ENCODE measurements at regions not wholly inside any gene's neighbourhood (a gene's known extent, or its start where the extent isn't known, plus 50 kb on each side); places are given as distances from the start of the nearest gene placed in this dataset.
"Not testable (repeated sequence)": the region's sequence is repeated elsewhere in the genome, so short reads cannot be mapped to it uniquely, and the experiment has no call there.

DNA sequence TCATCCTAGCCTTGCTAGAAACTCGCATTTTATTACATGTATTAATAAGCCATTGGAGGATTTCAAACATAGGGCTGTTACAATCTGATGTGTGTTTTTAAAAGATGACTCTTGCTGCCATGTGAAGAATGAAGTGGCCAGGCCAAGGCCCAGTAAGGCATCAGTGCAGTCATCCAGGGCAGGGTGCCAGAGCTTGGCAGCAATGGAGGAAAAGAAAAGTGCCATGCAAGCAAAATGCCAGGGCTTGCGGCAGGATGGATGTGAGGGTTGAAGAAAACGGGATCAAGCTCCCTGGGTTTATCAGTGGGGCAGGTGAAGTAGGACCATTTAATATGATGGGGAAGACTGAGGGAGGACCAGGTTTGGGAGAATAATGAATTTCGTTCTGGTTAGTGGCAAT is 183.6 kb downstream of the MINAR1 start:
- H3K27ac ChIP-seq: no peak overlapping the region
- DNase-seq: no peak
- H3K9ac ChIP-seq (ENCODE audit: low read depth in 2 of 2, low read length in 2 of 2): no peak overlapping the region
- intact Hi-C loops (cut with DNase I): no loop called here
- H3K4me1 ChIP-seq: no peaks in the 10 kb centered on the region
- no peaks in the 10 kb centered on the region for H3K36me3 ChIP-seq
- H3K4me3 ChIP-seq: no peak overlapping the region
- TF ChIP-seq, protein P1, sequence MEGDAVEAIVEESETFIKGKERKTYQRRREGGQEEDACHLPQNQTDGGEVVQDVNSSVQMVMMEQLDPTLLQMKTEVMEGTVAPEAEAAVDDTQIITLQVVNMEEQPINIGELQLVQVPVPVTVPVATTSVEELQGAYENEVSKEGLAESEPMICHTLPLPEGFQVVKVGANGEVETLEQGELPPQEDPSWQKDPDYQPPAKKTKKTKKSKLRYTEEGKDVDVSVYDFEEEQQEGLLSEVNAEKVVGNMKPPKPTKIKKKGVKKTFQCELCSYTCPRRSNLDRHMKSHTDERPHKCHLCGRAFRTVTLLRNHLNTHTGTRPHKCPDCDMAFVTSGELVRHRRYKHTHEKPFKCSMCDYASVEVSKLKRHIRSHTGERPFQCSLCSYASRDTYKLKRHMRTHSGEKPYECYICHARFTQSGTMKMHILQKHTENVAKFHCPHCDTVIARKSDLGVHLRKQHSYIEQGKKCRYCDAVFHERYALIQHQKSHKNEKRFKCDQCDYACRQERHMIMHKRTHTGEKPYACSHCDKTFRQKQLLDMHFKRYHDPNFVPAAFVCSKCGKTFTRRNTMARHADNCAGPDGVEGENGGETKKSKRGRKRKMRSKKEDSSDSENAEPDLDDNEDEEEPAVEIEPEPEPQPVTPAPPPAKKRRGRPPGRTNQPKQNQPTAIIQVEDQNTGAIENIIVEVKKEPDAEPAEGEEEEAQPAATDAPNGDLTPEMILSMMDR (IDR thresholded peaks at IDR 0.05): no peak
- no peaks in the 10 kb centered on the region for H3K27me3 ChIP-seq
- no peaks in the 10 kb centered on the region for H3K9me3 ChIP-seq

DNA sequence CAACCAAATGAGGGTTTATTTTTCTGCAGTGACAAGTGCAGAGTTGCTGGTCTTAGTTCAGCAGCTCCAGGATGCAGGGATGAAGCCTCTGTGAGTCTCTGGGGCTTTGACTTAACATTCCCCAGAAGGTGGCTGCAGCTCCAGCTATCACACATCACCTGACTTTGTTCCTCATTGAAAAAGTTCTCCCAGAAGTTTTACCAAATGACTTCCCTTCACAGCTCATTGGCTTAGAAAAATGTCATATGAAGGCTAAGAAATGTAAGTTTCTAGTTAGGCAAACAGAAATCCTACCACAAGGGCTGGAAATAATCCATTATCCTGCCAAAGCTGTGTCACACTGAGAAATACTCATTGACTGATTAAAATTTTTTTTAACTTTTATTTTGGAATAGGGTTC is 184.9 kb downstream of the MINAR1 start:
- Histone ChIP-seq H3K27me3 (no peaks in the 10 kb centered on the region), H3K27ac (no peak overlapping the region), H3K4me3 (no peak overlapping the region), H3K9ac (ENCODE audit: low read depth in 2 of 2, low read length in 2 of 2) (no peak overlapping the region), H3K4me1 (no peaks in the 10 kb centered on the region), H3K9me3 (no peaks in the 10 kb centered on the region), H3K36me3 (no peaks in the 10 kb centered on the region)
- intact Hi-C loops (cut with DNase I): no loop called here
- no peak for DNase-seq
- TF ChIP-seq, protein P1 (IDR thresholded peaks at IDR 0.05): no peak

DNA sequence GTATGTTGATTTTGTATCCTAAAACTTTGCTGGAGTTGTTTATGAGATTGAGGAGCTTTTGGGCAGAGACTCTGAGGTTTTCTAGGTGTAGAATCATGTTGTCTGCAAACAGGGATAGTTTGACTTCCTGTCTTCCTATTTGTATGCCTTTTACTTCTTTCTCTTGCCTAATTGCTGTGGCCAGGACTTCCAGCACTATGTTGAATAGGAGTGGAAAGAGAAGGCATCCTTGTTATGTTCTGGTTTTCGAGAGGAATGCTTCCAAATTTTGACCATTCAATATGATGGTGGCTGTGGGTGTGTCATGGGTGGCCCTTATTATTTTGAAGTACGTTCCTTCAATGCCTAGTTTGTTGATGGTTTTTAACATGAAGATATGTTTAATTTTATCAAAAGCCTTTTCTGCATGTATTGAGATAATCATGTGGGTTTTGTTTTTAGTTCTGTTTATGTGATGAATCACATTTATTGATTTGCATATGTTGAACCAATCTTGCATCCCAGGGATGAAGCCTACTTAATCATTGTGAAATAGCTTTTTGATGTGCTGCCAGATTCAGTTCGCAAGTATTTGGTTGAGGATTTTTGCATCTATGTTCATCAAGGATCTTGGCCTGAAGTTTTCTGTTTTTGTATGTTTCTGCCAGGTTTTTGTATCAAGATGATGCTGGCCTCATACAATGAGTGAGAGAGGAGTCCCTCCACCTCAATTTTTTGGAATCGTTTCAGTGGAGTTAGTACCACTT is 188.1 kb downstream of the MINAR1 start:
- Histone ChIP-seq H3K9me3 (no peaks in the 10 kb centered on the region), H3K4me1 (no peaks in the 10 kb centered on the region), H3K27me3 (no peaks in the 10 kb centered on the region), H3K36me3 (no peaks in the 10 kb centered on the region), H3K9ac (ENCODE audit: low read depth in 2 of 2, low read length in 2 of 2) (no peak overlapping the region), H3K4me3 (no peak overlapping the region), H3K27ac (no peak overlapping the region)
- TF ChIP-seq, protein P1 (IDR thresholded peaks at IDR 0.05): no peak
- DNase-seq: no peak
- intact Hi-C loops (cut with DNase I): no loop called here

DNA sequence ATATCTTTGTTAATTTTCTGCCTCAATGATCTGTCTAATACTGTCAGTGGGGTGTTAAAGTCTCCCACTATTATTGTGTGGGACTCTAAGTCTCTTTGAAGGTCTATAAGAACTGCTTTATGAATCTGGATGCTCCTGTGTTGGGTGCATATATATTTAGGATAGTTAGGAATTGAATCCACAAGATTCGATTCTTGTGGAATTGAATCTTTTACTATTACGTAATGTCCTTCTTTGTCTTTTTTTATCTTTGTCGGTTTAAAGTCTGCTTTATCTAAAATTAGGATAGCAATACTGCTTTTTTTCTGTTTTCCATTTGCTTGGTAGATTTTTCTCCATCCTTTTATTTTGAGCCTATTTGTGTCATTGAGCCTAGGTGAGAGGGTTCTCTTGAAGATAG is 189.7 kb downstream of the MINAR1 start:
- H3K36me3 ChIP-seq; H3K27ac ChIP-seq; intact Hi-C loops (cut with DNase I); H3K9ac ChIP-seq (ENCODE audit: low read depth in 2 of 2, low read length in 2 of 2); H3K9me3 ChIP-seq; H3K4me1 ChIP-seq; H3K4me3 ChIP-seq; DNase-seq; H3K27me3 ChIP-seq: not testable (repeated sequence)

DNA sequence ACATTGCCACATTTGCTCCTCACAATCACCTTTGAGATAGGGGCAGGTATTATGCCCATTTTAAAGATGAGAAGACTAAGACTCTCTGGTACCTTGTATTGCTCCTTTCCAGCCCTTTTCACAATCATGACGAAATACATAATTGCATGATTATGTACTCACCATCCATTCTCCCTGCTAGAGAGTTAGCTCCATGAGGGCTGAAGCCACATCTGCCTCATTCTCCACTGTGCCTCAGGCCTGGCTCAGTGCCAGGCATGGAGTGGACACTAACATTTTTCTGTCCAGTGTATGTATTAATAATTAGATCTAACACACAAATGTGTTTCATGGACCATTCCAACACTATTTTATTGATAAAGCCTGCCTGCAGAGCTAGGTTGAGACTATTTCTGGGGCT is 191.4 kb downstream of the MINAR1 start:
- Histone ChIP-seq H3K4me3 (no peak overlapping the region), H3K27me3 (no peaks in the 10 kb centered on the region), H3K27ac (no peak overlapping the region), H3K9me3 (no peaks in the 10 kb centered on the region), H3K4me1 (no peaks in the 10 kb centered on the region), H3K36me3 (no peaks in the 10 kb centered on the region), H3K9ac (ENCODE audit: low read depth in 2 of 2, low read length in 2 of 2) (no peak overlapping the region)
- no peak for DNase-seq
- TF ChIP-seq, protein P1 (IDR thresholded peaks at IDR 0.05): no peak
- intact Hi-C loops (cut with DNase I): no loop called here

DNA sequence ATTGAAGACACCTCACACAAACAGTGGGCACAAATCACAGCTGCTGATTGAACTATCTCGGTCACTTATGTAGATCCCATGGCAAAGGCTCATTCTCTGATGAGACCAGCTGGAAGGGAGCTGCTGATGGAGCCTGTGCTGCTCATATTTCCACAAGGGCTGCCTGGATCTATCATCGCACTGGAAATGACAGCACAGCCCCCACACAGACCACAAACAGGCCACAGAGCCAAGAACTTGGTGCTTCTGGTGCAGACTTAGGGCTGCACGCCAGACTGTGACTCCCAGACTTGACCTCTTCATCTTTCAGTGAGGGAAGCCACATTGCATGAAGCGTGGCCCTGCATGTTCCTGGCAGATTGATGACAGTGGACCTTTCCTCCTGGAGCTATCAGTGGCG is 197.6 kb downstream of the MINAR1 start:
- TF ChIP-seq, protein P1 (IDR thresholded peaks at IDR 0.05): no peak
- no peaks in the 10 kb centered on the region for H3K27me3 ChIP-seq
- no peak overlapping the region for H3K27ac ChIP-seq
- no peaks in the 10 kb centered on the region for H3K9me3 ChIP-seq
- no peaks in the 10 kb centered on the region for H3K4me1 ChIP-seq
- H3K36me3 ChIP-seq: no peaks in the 10 kb centered on the region
- intact Hi-C loops (cut with DNase I): no loop called here
- no peak for DNase-seq
- H3K4me3 ChIP-seq: no peak overlapping the region
- H3K9ac ChIP-seq (ENCODE audit: low read depth in 2 of 2, low read length in 2 of 2): no peak overlapping the region

Measured in colonic mucosa (tissue), 4 donors.